ENCODE measurements at regions not wholly inside any gene's neighbourhood (a gene's known extent, or its start where the extent isn't known, plus 50 kb on each side); places are given as distances from the start of the nearest gene placed in this dataset.

- H3K9me3 Mint-ChIP-seq = no peaks in the 10 kb centered on the region
- ChIA-PET POLR2A (no interaction called here), CTCF (no interaction called here)
- intact Hi-C loops (cut with micrococcal nuclease) = no loop called here
- no peaks in the 10 kb centered on the region for H3K36me3 Mint-ChIP-seq (ENCODE audit: low read depth)
- H3K27me3 Mint-ChIP-seq = no peaks in the 10 kb centered on the region
- no peak for DNase-seq
- H3K4me1 Mint-ChIP-seq = no peaks in the 10 kb centered on the region
- TF ChIP-seq CTCF (IDR thresholded peaks at IDR 0.05) = no peak
- H3K27ac Mint-ChIP-seq = no peak overlapping the region
- H3K4me3 Mint-ChIP-seq = no peak overlapping the region
- ATAC-seq (ENCODE audit: low read depth) = no peak
These were observed 125.9 kb upstream of the NTF3 start for GRCh38 chr12:5305886-5306545.

GRCh38 chr12:5307065-5307464 is 124.8 kb upstream of the NTF3 start:
- no peak for TF ChIP-seq CTCF (IDR thresholded peaks at IDR 0.05)
- ATAC-seq (ENCODE audit: low read depth) (no peak), DNase-seq (no peak)
- no peaks in the 10 kb centered on the region for H3K36me3 Mint-ChIP-seq (ENCODE audit: low read depth)
- POLR2A ChIA-PET = no interaction called here
- no peaks in the 10 kb centered on the region for H3K9me3 Mint-ChIP-seq
- no peak overlapping the region for H3K4me3 Mint-ChIP-seq
- no peaks in the 10 kb centered on the region for H3K27me3 Mint-ChIP-seq
- CTCF ChIA-PET = no interaction called here
- intact Hi-C loops (cut with micrococcal nuclease) = no loop called here
- H3K27ac Mint-ChIP-seq = no peak overlapping the region
- H3K4me1 Mint-ChIP-seq = no peaks in the 10 kb centered on the region

GRCh38 chr12:5308216-5308615 is 123.7 kb upstream of the NTF3 start:
- ATAC-seq (ENCODE audit: low read depth) (no peak), DNase-seq (no peak)
- intact Hi-C loops (cut with micrococcal nuclease) = no loop called here
- ChIA-PET POLR2A (no interaction called here), CTCF (no interaction called here)
- no peaks in the 10 kb centered on the region for H3K36me3 Mint-ChIP-seq (ENCODE audit: low read depth)
- H3K9me3 Mint-ChIP-seq = no peaks in the 10 kb centered on the region
- H3K27ac Mint-ChIP-seq = no peak overlapping the region
- H3K4me1 Mint-ChIP-seq = no peaks in the 10 kb centered on the region
- no peak overlapping the region for H3K4me3 Mint-ChIP-seq
- H3K27me3 Mint-ChIP-seq = no peaks in the 10 kb centered on the region
- no peak for TF ChIP-seq CTCF (IDR thresholded peaks at IDR 0.05)

GRCh38 chr12:5308996-5309395 is 122.9 kb upstream of the NTF3 start:
- Mint-ChIP-seq H3K27me3 (no peaks in the 10 kb centered on the region), H3K9me3 (no peaks in the 10 kb centered on the region), H3K4me3 (no peak overlapping the region), H3K4me1 (no peaks in the 10 kb centered on the region), H3K36me3 (ENCODE audit: low read depth) (no peaks in the 10 kb centered on the region), H3K27ac (no peak overlapping the region)
- DNase-seq (no peak), ATAC-seq (ENCODE audit: low read depth) (no peak)
- ChIA-PET CTCF (no interaction called here), POLR2A (no interaction called here)
- TF ChIP-seq CTCF (IDR thresholded peaks at IDR 0.05) = no peak
- intact Hi-C loops (cut with micrococcal nuclease) = no loop called here

GRCh38 chr12:5309654-5310053 is 122.3 kb upstream of the NTF3 start:
- ATAC-seq (ENCODE audit: low read depth) = no peak
- no peak overlapping the region for H3K4me3 Mint-ChIP-seq
- CTCF ChIA-PET = no interaction called here
- POLR2A ChIA-PET = no interaction called here
- H3K27ac Mint-ChIP-seq = no peak overlapping the region
- no peak for DNase-seq
- no peaks in the 10 kb centered on the region for H3K36me3 Mint-ChIP-seq (ENCODE audit: low read depth)
- no peaks in the 10 kb centered on the region for H3K27me3 Mint-ChIP-seq
- H3K4me1 Mint-ChIP-seq = no peaks in the 10 kb centered on the region
- intact Hi-C loops (cut with micrococcal nuclease) = no loop called here
- no peak for TF ChIP-seq CTCF (IDR thresholded peaks at IDR 0.05)
- H3K9me3 Mint-ChIP-seq = peaks cover 2% of the 10 kb centered on the region

All from activated B cell treated with CpG ODN at 0.5 μM for 24 hours (primary cell).